Inflammatory macrophage (primary cell): ENCODE measurements at regions not wholly inside any gene's neighbourhood (a gene's known extent, or its start where the extent isn't known, plus 50 kb on each side); places are given as distances from the start of the nearest gene placed in this dataset.

ENCODE experiments used
- DNase-seq, 2 donors: peaks; one replicate each; pipeline ENCODE4 v3.0.0-alpha.2; 2020 to 2022

GRCh38 chr1:55339681-55340080 is 124.5 kb upstream of the USP24 start:
- DNase-seq: no peak

- DNase-seq: no peak
These were observed 123.3 kb upstream of the USP24 start for GRCh38 chr1:55338448-55338820.

- peak; percentile 56 to 73 for DNase-seq
These were observed 122.8 kb upstream of the USP24 start for GRCh38 chr1:55337801-55338447.

- DNase-seq: peak in 1 of 2 donors; percentile 9
These were observed 119.6 kb upstream of the USP24 start for GRCh38 chr1:55334797-55335196.

- peak; percentile 16 to 54 for DNase-seq
These were observed 119.0 kb upstream of the USP24 start for GRCh38 chr1:55334160-55334559.

- DNase-seq: no peak
These were observed 118.3 kb upstream of the USP24 start for GRCh38 chr1:55333461-55333860.

GRCh38 chr1:55331351-55331750 is 116.2 kb upstream of the USP24 start:
- DNase-seq: no peak

GRCh38 chr1:55329808-55330432 is 114.8 kb upstream of the USP24 start:
- DNase-seq: no peak

- DNase-seq: no peak
These were observed 113.9 kb upstream of the USP24 start for GRCh38 chr1:55329091-55329490.

GRCh38 chr1:55326496-55327243 is 111.5 kb upstream of the USP24 start:
- no peak for DNase-seq

GRCh38 chr1:55323760-55324159 is 108.6 kb upstream of the USP24 start:
- DNase-seq: no peak

GRCh38 chr1:55322842-55323241 is 107.7 kb upstream of the USP24 start:
- DNase-seq: no peak

- no peak for DNase-seq
These were observed 106.8 kb upstream of the USP24 start for GRCh38 chr1:55321942-55322341.

- DNase-seq: no peak
These were observed 105.7 kb upstream of the USP24 start for GRCh38 chr1:55320891-55321290.

GRCh38 chr1:55318116-55318817 is 103.1 kb upstream of the USP24 start:
- peak; percentile 42 to 66 for DNase-seq

GRCh38 chr1:55317673-55318072 is 102.5 kb upstream of the USP24 start:
- no peak for DNase-seq

GRCh38 chr1:55316947-55317662 is 101.9 kb upstream of the USP24 start:
- no peak for DNase-seq

GRCh38 chr1:55316502-55316901 is 101.3 kb upstream of the USP24 start:
- no peak for DNase-seq

GRCh38 chr1:55315552-55315951 is 100.4 kb upstream of the USP24 start:
- no peak for DNase-seq

- no peak for DNase-seq
These were observed 99.6 kb upstream of the USP24 start for GRCh38 chr1:55314740-55315139.

GRCh38 chr1:55313903-55314302 is 98.7 kb upstream of the USP24 start:
- DNase-seq: no peak

- no peak for DNase-seq
These were observed 96.8 kb upstream of the USP24 start for GRCh38 chr1:55311979-55312378.
